IMR-90 (cell line): ENCODE measurements at regions not wholly inside any gene's neighbourhood (a gene's known extent, or its start where the extent isn't known, plus 50 kb on each side); places are given as distances from the start of the nearest gene placed in this dataset.

Source experiments
- ATAC-seq: fragments of 200-7000 bp; cut with Tn5 transposase; 2 replicates; pipeline ENCODE4 v1.9.1; 2020; ENCODE audit warnings: low read depth, mild to moderate bottlenecking, moderate library complexity
- BruUV-seq: library from RNA; stranded (reverse); fragments of 400-500 nt; replicated peaks from 2 replicates; lab custom pipeline; 2021; lab: Mats Ljungman, UMichigan
- CTCF ChIA-PET: fragments of 300-600 bp; formaldehyde crosslinking; extraction: SDS; loops from one replicate; lab custom pipeline; 2021; ENCODE audit warnings: antibody characterized with exemption; lab: Yijun Ruan, JAX
- POLR2A ChIA-PET: fragments of 300-600 bp; sonication (Branson Sonifier 250); formaldehyde crosslinking; loops from one replicate; lab custom pipeline; 2022; ENCODE audit warnings: antibody characterized with exemption; ENCODE audit not compliant: unreplicated experiment; lab: Charles Lee
- DNase-seq: peaks from one replicate; pipeline ENCODE4 v3.0.0; 2013
- H2AFZ ChIP-seq: replicated peaks from 2 replicates; pipeline ENCODE3; 2013; ENCODE audit warnings: low read length, mild to moderate bottlenecking; ENCODE audit not compliant: poor library complexity
- H2AK5ac ChIP-seq: 2 replicates; pipeline ENCODE4 v1.6.1; 2013; ENCODE audit warnings: low read depth, low read length, inconsistent platforms
- H2AK9ac ChIP-seq: replicated peaks from 2 replicates; pipeline ENCODE3; 2013; ENCODE audit warnings: mild to moderate bottlenecking, low read depth, low read length, moderate library complexity; ENCODE audit not compliant: poor library complexity
- H2BK120ac ChIP-seq: 2 replicates; pipeline ENCODE4 v1.6.1; 2013; ENCODE audit warnings: low read depth, low read length, inconsistent platforms
- H2BK15ac ChIP-seq: 3 replicates; pipeline ENCODE4 v1.6.1; 2013; ENCODE audit warnings: low read depth, low read length, inconsistent platforms
- H2BK20ac ChIP-seq: 2 replicates; pipeline ENCODE4 v1.6.1; 2013; ENCODE audit warnings: low read depth, mild to moderate bottlenecking, inconsistent platforms, low read length, moderate library complexity
- H2BK5ac ChIP-seq: 2 replicates; pipeline ENCODE4 v1.6.1; 2013; ENCODE audit warnings: mild to moderate bottlenecking, low read depth, low read length, inconsistent platforms; ENCODE audit not compliant: poor library complexity, severe bottlenecking
- H3K14ac ChIP-seq: replicated peaks from 2 replicates; pipeline ENCODE4 v1.6.1; 2013; ENCODE audit warnings: low read depth, low read length, inconsistent platforms
- H3K18ac ChIP-seq: 2 replicates; pipeline ENCODE4 v1.6.1; 2013; ENCODE audit warnings: low read depth, low read length, control low read depth
- H3K23ac ChIP-seq: 2 replicates; pipeline ENCODE4 v1.6.1; 2013; ENCODE audit warnings: low read depth, low read length, inconsistent platforms
- H3K27ac ChIP-seq: 2 replicates; pipeline ENCODE4 v1.5.1; 2013; ENCODE audit warnings: mild to moderate bottlenecking, control low read depth, low read length; ENCODE audit not compliant: insufficient read depth
- H3K27me3 ChIP-seq: 2 replicates; pipeline ENCODE4 v1.6.1; 2013; ENCODE audit warnings: low read length; ENCODE audit not compliant: control insufficient read depth, insufficient read depth
- H3K36me3 ChIP-seq: 2 replicates; pipeline ENCODE4 v1.6.1; 2013; ENCODE audit warnings: low read length, mixed read lengths; ENCODE audit not compliant: control insufficient read depth, insufficient read depth
- H3K4ac ChIP-seq: 2 replicates; pipeline ENCODE4 v1.6.1; 2013; ENCODE audit warnings: low read depth, low read length, inconsistent platforms
- H3K4me1 ChIP-seq: 2 replicates; pipeline ENCODE4 v1.6.1; 2013; ENCODE audit warnings: low read length, mixed read lengths; ENCODE audit not compliant: control insufficient read depth, insufficient read depth
- H3K4me2 ChIP-seq: 2 replicates; pipeline ENCODE4 v1.6.1; 2013; ENCODE audit warnings: low read depth, mild to moderate bottlenecking, control low read depth, low read length, moderate library complexity
- H3K4me3 ChIP-seq: 2 replicates; pipeline ENCODE4 v1.5.1; 2013; ENCODE audit warnings: low read depth, mild to moderate bottlenecking, control low read depth, low read length, moderate library complexity; ENCODE audit not compliant: insufficient read depth
- H3K56ac ChIP-seq: 2 replicates; pipeline ENCODE4 v1.6.1; 2013; ENCODE audit warnings: low read length, inconsistent platforms; ENCODE audit not compliant: insufficient read depth; ENCODE audit errors: extremely low read depth
- H3K79me1 ChIP-seq, 2 experiments: 2 replicates each; pipeline ENCODE4 v1.6.1; 2013; ENCODE audit warnings: low read length in 2 of 2, inconsistent platforms in 1 of 2, low read depth in 1 of 2
- H3K9ac ChIP-seq: 2 replicates; pipeline ENCODE4 v1.6.1; 2013; ENCODE audit warnings: low read depth, low read length, control low read depth
- H3K9me1 ChIP-seq: 2 replicates; pipeline ENCODE4 v1.6.1; 2013; ENCODE audit warnings: low read length, inconsistent platforms; ENCODE audit not compliant: insufficient read depth
- H3K9me3 ChIP-seq: 2 replicates; pipeline ENCODE4 v1.6.1; 2013; ENCODE audit warnings: low read length; ENCODE audit not compliant: control insufficient read depth, insufficient read depth
- H4K20me1 ChIP-seq: 2 replicates; pipeline ENCODE4 v1.6.1; 2013; ENCODE audit warnings: low read length, inconsistent platforms; ENCODE audit not compliant: insufficient read depth
- H4K5ac ChIP-seq: 2 replicates; pipeline ENCODE4 v1.6.1; 2013; ENCODE audit warnings: mild to moderate bottlenecking, low read depth, low read length, control low read depth
- H4K8ac ChIP-seq, 2 experiments: 2 replicates each; pipeline ENCODE4 v1.6.1; 2013; ENCODE audit warnings: low read depth in 2 of 2, low read length in 2 of 2, control low read depth in 1 of 2, inconsistent platforms in 1 of 2
- H4K91ac ChIP-seq: 2 replicates; pipeline ENCODE4 v1.6.1; 2013; ENCODE audit warnings: low read depth, low read length, inconsistent platforms; ENCODE audit not compliant: insufficient read depth
- CHD1 ChIP-seq: IDR thresholded peaks from 2 replicates; pipeline ENCODE4 v1.6.1; 2012; ENCODE audit warnings: low read depth, low read length, improper control_type of control experiment
- MAZ ChIP-seq: IDR thresholded peaks from 2 replicates; pipeline ENCODE4 v1.6.1; 2012; ENCODE audit warnings: low read depth, mild to moderate bottlenecking, low read length, improper control_type of control experiment, moderate library complexity, borderline replicate concordance
- MXI1 ChIP-seq: IDR thresholded peaks from 2 replicates; pipeline ENCODE4 v1.6.1; 2012; ENCODE audit warnings: low read depth, mild to moderate bottlenecking, low read length, moderate library complexity, borderline replicate concordance
- POLR2A ChIP-seq: IDR thresholded peaks from 2 replicates; pipeline ENCODE4 v1.6.1; 2012; ENCODE audit warnings: mild to moderate bottlenecking, low read depth, low read length
- SMC3 ChIP-seq: fragments of 150-350 bp; IDR thresholded peaks from 2 replicates; pipeline ENCODE4 v1.6.1; 2016; ENCODE audit warnings: low read depth, mild to moderate bottlenecking, antibody characterized with exemption, low read length, moderate library complexity
- WGBS, 2 experiments: methylation state at CpG; one replicate each; pipeline versions ENCODE4 v1.1.5 to v1.1.7; 2013; ENCODE audit warnings: missing lambda C conversion rate in 2 of 2; ENCODE audit not compliant: insufficient read length in 1 of 2; ENCODE audit errors: extremely low coverage in 2 of 2; 5-methylcytosine and 5-hydroxymethylcytosine counted together
- dilution Hi-C: fragments of 300-500 bp; cut with HindIII; formaldehyde crosslinking; loops from one replicate; pipeline ENCODE4 v1.14.3; 2018; ENCODE audit warnings: low sequenced_read_pairs; ENCODE audit not compliant: unreplicated experiment
- in situ Hi-C: fragments of 300-500 bp; cut with MboI; formaldehyde crosslinking; loops from 3 replicates; pipeline ENCODE4 v1.14.3; 2019; ENCODE audit warnings: low sequenced_read_pairs, inconsistent platforms, mixed read lengths
- intact Hi-C: fragments of 100-400 bp; cut with micrococcal nuclease; formaldehyde crosslinking; loops from 2 replicates; pipeline ENCODE4 v1.10.0; 2022

- H4K91ac ChIP-seq = no peak overlapping the region
- H3K4me2 ChIP-seq = no peak overlapping the region
- H2AK5ac ChIP-seq = no peak overlapping the region
- H3K23ac ChIP-seq = no peak overlapping the region
- ATAC-seq = no peak
- no peaks in the 10 kb centered on the region for H3K9me3 ChIP-seq
- H3K27me3 ChIP-seq = no peaks in the 10 kb centered on the region
- ChIA-PET POLR2A (no interaction called here), CTCF (no interaction called here)
- no peaks in the 10 kb centered on the region for H3K9me1 ChIP-seq
- H2BK5ac ChIP-seq = no peak overlapping the region
- peak overlapping the region in 1 of 2 experiments; percentile 67; a peak in 2 of 4 replicates for H4K8ac ChIP-seq
- no peak overlapping the region for H2BK15ac ChIP-seq
- no peaks in the 10 kb centered on the region; the same call in 1 of the 2 replicates for H3K4me1 ChIP-seq
- H3K4me3 ChIP-seq = no peak overlapping the region
- no peak overlapping the region for H2AK9ac ChIP-seq
- H2AFZ ChIP-seq = no peak overlapping the region
- no peaks in the 10 kb centered on the region for H3K36me3 ChIP-seq
- no peak overlapping the region for H3K9ac ChIP-seq
- in situ Hi-C loops (no loop called here), dilution Hi-C loops (no loop called here), intact Hi-C loops (no loop called here)
- H3K14ac ChIP-seq = peak overlapping the region; percentile 7; the same call in 1 of the 2 replicates
- no peak for TF ChIP-seq MXI1
- TF ChIP-seq MAZ = no peak
- TF ChIP-seq POLR2A = no peak
- TF ChIP-seq SMC3 = no peak
- TF ChIP-seq CHD1 = no peak
- H2BK20ac ChIP-seq = peak overlapping the region; percentile 57; the same call in 1 of the 2 replicates
- no peak overlapping the region; the same call in 1 of the 2 replicates for H4K5ac ChIP-seq
- H3K56ac ChIP-seq = no peak overlapping the region
- H4K20me1 ChIP-seq = no peaks in the 10 kb centered on the region
- no peak overlapping the region for H3K27ac ChIP-seq
- WGBS, 2 experiments = 83% methylated on average over 1 of the region's 3 CpGs; no CpG with 5 or more reads in 1 of the 2 experiments
- no peaks in the 10 kb centered on the region for H3K79me1 ChIP-seq
- BruUV-seq = no TSS peak
- H2BK120ac ChIP-seq = peak overlapping the region; percentile 36; the same call in 1 of the 2 replicates
- H3K4ac ChIP-seq = peak overlapping the region; percentile 8; the same call in 1 of the 2 replicates
- H3K18ac ChIP-seq = peak overlapping the region; percentile 52; the same call in 1 of the 2 replicates
- no peak for DNase-seq
These were observed 209.5 kb upstream of the LNX1 start for GRCh38 chr4:53800741-53801140.
